OCI-LY7 (cell line): ENCODE measurements at regions not wholly inside any gene's neighbourhood (a gene's known extent, or its start where the extent isn't known, plus 50 kb on each side); places are given as distances from the start of the nearest gene placed in this dataset.

ENCODE experiments used
- BruUV-seq: library from RNA; stranded (reverse); fragments of 400-500 nt; replicated peaks from 2 replicates; lab custom pipeline; 2021; lab: Mats Ljungman, UMichigan
- CTCF ChIA-PET: fragments of 300-600 bp; sonication (Branson Sonifier 250); formaldehyde crosslinking; loops from one replicate; lab custom pipeline; 2022; ENCODE audit warnings: antibody characterized with exemption; ENCODE audit not compliant: unreplicated experiment; lab: Charles Lee
- POLR2A ChIA-PET: fragments of 300-600 bp; sonication (Branson Sonifier 250); formaldehyde crosslinking; loops from one replicate; lab custom pipeline; 2022; ENCODE audit warnings: antibody characterized with exemption; lab: Charles Lee
- DNase-seq: peaks from one replicate; pipeline ENCODE4 v3.0.0-alpha.2; 2015; ENCODE audit warnings: low spot score
- H2AFZ ChIP-seq: fragments of 200-600 bp; sonication (generic), shearing (Covaris generic); 2 replicates; pipeline ENCODE4 v1.6.1; 2014; ENCODE audit warnings: mild to moderate bottlenecking, antibody characterized with exemption, low read length, moderate library complexity
- H3K27ac ChIP-seq: fragments of 200-600 bp; sonication (generic); 2 replicates; pipeline ENCODE4 v1.5.1; 2014; ENCODE audit warnings: mixed run types, low read depth, mild to moderate bottlenecking, moderate library complexity, low read length, inconsistent platforms; ENCODE audit not compliant: poor library complexity, severe bottlenecking
- H3K36me3 ChIP-seq: fragments of 200-600 bp; sonication (generic); 2 replicates; pipeline ENCODE4 v1.6.1; 2014; ENCODE audit warnings: mild to moderate bottlenecking, antibody characterized with exemption, low read length, moderate library complexity, mixed read lengths; ENCODE audit not compliant: insufficient read depth
- H3K4me1 ChIP-seq: fragments of 200-600 bp; sonication (generic); 2 replicates; pipeline ENCODE4 v1.5.1; 2014; ENCODE audit warnings: mild to moderate bottlenecking, low read length; ENCODE audit not compliant: insufficient read depth, poor library complexity, severe bottlenecking
- H3K4me2 ChIP-seq: fragments of 200-600 bp; sonication (generic); 2 replicates; pipeline ENCODE4 v1.6.1; 2014; ENCODE audit warnings: mild to moderate bottlenecking, low read length
- H3K4me3 ChIP-seq: fragments of 200-600 bp; sonication (generic); 2 replicates; pipeline ENCODE4 v1.5.1; 2014; ENCODE audit warnings: mild to moderate bottlenecking, low read depth, low read length; ENCODE audit not compliant: poor library complexity, severe bottlenecking
- H3K79me2 ChIP-seq: fragments of 200-600 bp; sonication (generic); 2 replicates; pipeline ENCODE4 v1.6.1; 2016; ENCODE audit warnings: low read depth, mild to moderate bottlenecking, low read length, moderate library complexity, mixed read lengths; ENCODE audit not compliant: insufficient read depth
- H3K9me2 ChIP-seq: fragments of 200-600 bp; sonication (generic); 2 replicates; pipeline ENCODE4 v1.6.1; 2016; ENCODE audit warnings: mild to moderate bottlenecking, low read length, mixed read lengths; ENCODE audit not compliant: insufficient read depth
- H3K9me3 ChIP-seq: fragments of 200-600 bp; sonication (generic); 2 replicates; pipeline ENCODE4 v1.6.1; 2014; ENCODE audit warnings: mild to moderate bottlenecking, mixed run types, low read length, mixed read lengths
- H4K20me1 ChIP-seq: fragments of 200-600 bp; sonication (generic); 2 replicates; pipeline ENCODE4 v1.6.1; 2014; ENCODE audit warnings: mild to moderate bottlenecking, antibody characterized with exemption, low read length, moderate library complexity, mixed read lengths; ENCODE audit not compliant: insufficient read depth
- EZH2phosphoT487 ChIP-seq: fragments of 200-600 bp; sonication (generic); IDR thresholded peaks from 2 replicates; pipeline ENCODE4 v1.6.1; 2018; ENCODE audit warnings: low read depth, borderline replicate concordance, mild to moderate bottlenecking, mixed run types, antibody characterized with exemption, low read length, moderate library complexity, mixed read lengths
- intact Hi-C: fragments of 100-400 bp; cut with micrococcal nuclease; formaldehyde crosslinking; loops from one replicate; pipeline ENCODE4 v1.10.0; 2022; ENCODE audit not compliant: unreplicated experiment
- TF ChIP-seq, protein P1 (sequence below): fragments of 200-600 bp; sonication (generic); conservative IDR thresholded peaks from 2 replicates; pipeline ENCODE4 v1.5.1; 2014; ENCODE audit warnings: mild to moderate bottlenecking, antibody characterized with exemption, low read length, moderate library complexity, mixed read lengths

DNA sequence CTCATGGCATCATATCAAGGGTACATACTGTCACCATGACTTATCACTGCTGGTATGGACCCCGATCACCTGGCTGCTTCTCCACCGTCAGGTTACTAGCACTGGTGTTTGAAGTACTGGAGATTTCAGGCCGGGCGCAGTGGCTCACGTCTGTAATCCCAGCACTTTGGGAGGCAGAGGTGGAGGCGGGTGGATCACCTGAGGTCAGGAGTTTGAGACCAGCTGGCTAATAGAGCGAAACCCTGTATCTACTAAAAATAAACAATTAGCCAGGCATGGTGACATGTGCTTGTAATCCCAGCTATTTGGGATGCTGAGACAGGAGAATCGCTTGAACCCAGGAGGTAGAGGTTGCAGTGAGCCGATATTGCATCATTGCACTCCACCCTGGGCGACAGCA, 82.4 kb upstream of the ANO1 start:
- Histone ChIP-seq H3K36me3 (no peaks in the 10 kb centered on the region), H3K4me2 (no peak overlapping the region), H3K9me2 (no peaks in the 10 kb centered on the region), H3K27ac (no peak overlapping the region), H3K4me3 (no peak overlapping the region), H3K9me3 (no peaks in the 10 kb centered on the region), H2AFZ (no peak overlapping the region), H3K4me1 (no peaks in the 10 kb centered on the region), H3K79me2 (no peaks in the 10 kb centered on the region), H4K20me1 (no peaks in the 10 kb centered on the region)
- POLR2A ChIA-PET, result no interaction called here
- TF ChIP-seq, protein P1, sequence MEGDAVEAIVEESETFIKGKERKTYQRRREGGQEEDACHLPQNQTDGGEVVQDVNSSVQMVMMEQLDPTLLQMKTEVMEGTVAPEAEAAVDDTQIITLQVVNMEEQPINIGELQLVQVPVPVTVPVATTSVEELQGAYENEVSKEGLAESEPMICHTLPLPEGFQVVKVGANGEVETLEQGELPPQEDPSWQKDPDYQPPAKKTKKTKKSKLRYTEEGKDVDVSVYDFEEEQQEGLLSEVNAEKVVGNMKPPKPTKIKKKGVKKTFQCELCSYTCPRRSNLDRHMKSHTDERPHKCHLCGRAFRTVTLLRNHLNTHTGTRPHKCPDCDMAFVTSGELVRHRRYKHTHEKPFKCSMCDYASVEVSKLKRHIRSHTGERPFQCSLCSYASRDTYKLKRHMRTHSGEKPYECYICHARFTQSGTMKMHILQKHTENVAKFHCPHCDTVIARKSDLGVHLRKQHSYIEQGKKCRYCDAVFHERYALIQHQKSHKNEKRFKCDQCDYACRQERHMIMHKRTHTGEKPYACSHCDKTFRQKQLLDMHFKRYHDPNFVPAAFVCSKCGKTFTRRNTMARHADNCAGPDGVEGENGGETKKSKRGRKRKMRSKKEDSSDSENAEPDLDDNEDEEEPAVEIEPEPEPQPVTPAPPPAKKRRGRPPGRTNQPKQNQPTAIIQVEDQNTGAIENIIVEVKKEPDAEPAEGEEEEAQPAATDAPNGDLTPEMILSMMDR, result no peak
- TF ChIP-seq EZH2phosphoT487, result no peak
- BruUV-seq, result no TSS peak
- intact Hi-C loops, result no loop called here
- DNase-seq, result no peak
- CTCF ChIA-PET, result no interaction called here

DNA sequence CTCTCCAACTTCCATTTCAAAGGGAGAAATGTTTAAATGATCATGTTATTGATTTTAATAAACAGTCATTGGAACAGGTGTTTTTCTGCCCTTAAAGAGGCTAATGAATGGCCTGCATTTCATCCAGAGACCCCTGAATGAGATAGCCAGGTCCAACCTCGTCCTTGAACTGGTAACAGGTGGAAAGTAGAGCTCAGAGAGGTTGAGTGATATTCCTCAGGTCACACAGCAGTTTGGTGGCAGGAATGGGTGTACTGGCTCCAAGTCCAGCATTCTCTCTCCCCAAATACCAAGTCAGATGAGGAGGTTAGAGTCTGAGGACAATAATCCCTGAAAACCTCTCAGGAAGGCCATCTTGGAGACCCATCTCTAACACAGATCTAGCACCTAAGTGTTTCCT, 81.7 kb upstream of the ANO1 start:
- ChIA-PET POLR2A (no interaction called here), CTCF (no interaction called here)
- no peak overlapping the region for H2AFZ ChIP-seq
- no peaks in the 10 kb centered on the region for H3K36me3 ChIP-seq
- H3K9me3 ChIP-seq, result no peaks in the 10 kb centered on the region
- H3K27ac ChIP-seq, result no peak overlapping the region
- no TSS peak for BruUV-seq
- no peak for TF ChIP-seq EZH2phosphoT487
- TF ChIP-seq, protein P1, result no peak
- no peaks in the 10 kb centered on the region for H4K20me1 ChIP-seq
- no peaks in the 10 kb centered on the region for H3K79me2 ChIP-seq
- H3K4me1 ChIP-seq, result no peaks in the 10 kb centered on the region
- no peak overlapping the region for H3K4me3 ChIP-seq
- DNase-seq, result no peak
- H3K4me2 ChIP-seq, result no peak overlapping the region
- intact Hi-C loops, result no loop called here
- no peaks in the 10 kb centered on the region for H3K9me2 ChIP-seq

DNA sequence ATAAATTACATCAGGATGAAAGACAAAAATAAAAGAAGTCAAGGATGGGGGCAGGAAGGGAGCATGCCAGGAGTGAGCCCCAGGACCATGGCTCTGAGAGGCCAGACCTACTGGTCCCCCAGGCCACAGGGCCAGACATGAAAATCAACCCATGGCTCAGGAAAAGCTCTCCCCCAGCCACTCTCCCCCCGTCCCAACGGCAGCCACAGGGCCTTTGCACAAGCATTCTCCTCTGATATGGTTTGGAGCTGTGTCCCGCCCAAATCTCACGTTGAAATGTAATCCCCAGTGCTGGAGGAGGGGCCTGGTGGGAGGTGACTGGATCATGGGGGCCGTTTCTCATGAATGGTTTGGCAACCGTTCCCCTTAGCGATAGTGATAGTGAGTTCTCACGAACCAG, 80.8 kb upstream of the ANO1 start:
- no peak overlapping the region for H2AFZ ChIP-seq
- no peak overlapping the region for H3K4me3 ChIP-seq
- no peaks in the 10 kb centered on the region for H3K36me3 ChIP-seq
- POLR2A ChIA-PET, result no interaction called here
- TF ChIP-seq, protein P1, result no peak
- no peak for TF ChIP-seq EZH2phosphoT487
- CTCF ChIA-PET, result no interaction called here
- H3K27ac ChIP-seq, result no peak overlapping the region
- H3K4me1 ChIP-seq, result no peaks in the 10 kb centered on the region
- H3K79me2 ChIP-seq, result no peaks in the 10 kb centered on the region
- no peaks in the 10 kb centered on the region for H3K9me3 ChIP-seq
- no peaks in the 10 kb centered on the region for H4K20me1 ChIP-seq
- no TSS peak for BruUV-seq
- intact Hi-C loops, result no loop called here
- DNase-seq, result no peak
- H3K9me2 ChIP-seq, result no peaks in the 10 kb centered on the region
- H3K4me2 ChIP-seq, result no peak overlapping the region
